ES-I3 (cell line): ENCODE measurements at regions not wholly inside any gene's neighbourhood (a gene's known extent, or its start where the extent isn't known, plus 50 kb on each side); places are given as distances from the start of the nearest gene placed in this dataset.

Experiments used
- H3K36me3 ChIP-seq: 2 replicates; pipeline ENCODE4 v1.6.1; 2013; ENCODE audit warnings: mild to moderate bottlenecking, low read length, control low read depth, moderate library complexity; ENCODE audit not compliant: insufficient read depth
- H3K4me1 ChIP-seq: 2 replicates; pipeline ENCODE4 v1.6.1; 2013; ENCODE audit warnings: mild to moderate bottlenecking, control low read depth, low read length; ENCODE audit not compliant: insufficient read depth
- H3K9ac ChIP-seq: 2 replicates; pipeline ENCODE4 v1.6.1; 2013; ENCODE audit warnings: low read depth, mild to moderate bottlenecking, low read length, moderate library complexity
- H3K9me3 ChIP-seq: 2 replicates; pipeline ENCODE4 v1.6.1; 2013; ENCODE audit warnings: mild to moderate bottlenecking, low read length, moderate library complexity; ENCODE audit not compliant: control insufficient read depth, insufficient read depth

- H3K4me1 ChIP-seq: no peaks in the 10 kb centered on the region
- no peak overlapping the region for H3K9ac ChIP-seq
- H3K36me3 ChIP-seq: no peaks in the 10 kb centered on the region
- no peaks in the 10 kb centered on the region for H3K9me3 ChIP-seq
Measured at GRCh38 chr4:110953191-110953590, 330.3 kb upstream of the PITX2 start.

- Histone ChIP-seq H3K36me3 (no peaks in the 10 kb centered on the region), H3K9me3 (no peaks in the 10 kb centered on the region)
Measured at GRCh38 chr4:110953898-110954297, 331.0 kb upstream of the PITX2 start.

GRCh38 chr4:110955748-110956147, 332.9 kb upstream of the PITX2 start:
- H3K36me3 ChIP-seq: no peaks in the 10 kb centered on the region
- no peaks in the 10 kb centered on the region for H3K9me3 ChIP-seq
- no peaks in the 10 kb centered on the region for H3K4me1 ChIP-seq
- no peak overlapping the region for H3K9ac ChIP-seq

More at GRCh38 chr4:110953898-110954297, 331.0 kb upstream of the PITX2 start:
- Histone ChIP-seq H3K9ac (no peak overlapping the region), H3K4me1 (no peaks in the 10 kb centered on the region)

- Histone ChIP-seq H3K9ac (no peak overlapping the region), H3K36me3 (no peaks in the 10 kb centered on the region), H3K4me1 (peaks cover 4% of the 10 kb centered on the region; the same call in 1 of the 2 replicates), H3K9me3 (no peaks in the 10 kb centered on the region)
Measured at GRCh38 chr4:110959041-110959643, 336.3 kb upstream of the PITX2 start.

- Histone ChIP-seq H3K36me3 (no peaks in the 10 kb centered on the region), H3K9me3 (no peaks in the 10 kb centered on the region), H3K9ac (no peak overlapping the region), H3K4me1 (peaks cover 4% of the 10 kb centered on the region; the same call in 1 of the 2 replicates)
Measured at GRCh38 chr4:110961066-110961465, 338.2 kb upstream of the PITX2 start.

- Histone ChIP-seq H3K36me3 (no peaks in the 10 kb centered on the region), H3K9me3 (no peaks in the 10 kb centered on the region)
Measured at GRCh38 chr4:110962616-110963015, 339.7 kb upstream of the PITX2 start.

GRCh38 chr4:110963662-110964280, 340.9 kb upstream of the PITX2 start:
- Histone ChIP-seq H3K9me3 (no peaks in the 10 kb centered on the region), H3K4me1 (peaks cover 4% of the 10 kb centered on the region; the same call in 1 of the 2 replicates), H3K9ac (no peak overlapping the region), H3K36me3 (no peaks in the 10 kb centered on the region)

More at GRCh38 chr4:110962616-110963015, 339.7 kb upstream of the PITX2 start:
- Histone ChIP-seq H3K9ac (no peak overlapping the region), H3K4me1 (peaks cover 4% of the 10 kb centered on the region; the same call in 1 of the 2 replicates)

GRCh38 chr4:110967936-110968335, 345.1 kb upstream of the PITX2 start:
- no peaks in the 10 kb centered on the region for H3K4me1 ChIP-seq
- no peak overlapping the region for H3K9ac ChIP-seq
- H3K9me3 ChIP-seq: no peaks in the 10 kb centered on the region
- H3K36me3 ChIP-seq: no peaks in the 10 kb centered on the region

GRCh38 chr4:110970642-110971041, 347.8 kb upstream of the PITX2 start:
- Histone ChIP-seq H3K36me3 (no peaks in the 10 kb centered on the region), H3K9ac (no peak overlapping the region), H3K4me1 (no peaks in the 10 kb centered on the region), H3K9me3 (no peaks in the 10 kb centered on the region)

- H3K36me3 ChIP-seq: no peaks in the 10 kb centered on the region
- no peak overlapping the region for H3K9ac ChIP-seq
- H3K4me1 ChIP-seq: no peaks in the 10 kb centered on the region
- no peaks in the 10 kb centered on the region for H3K9me3 ChIP-seq
Measured at GRCh38 chr4:110975338-110975737, 352.5 kb upstream of the PITX2 start.

GRCh38 chr4:110977554-110977953, 354.7 kb upstream of the PITX2 start:
- Histone ChIP-seq H3K4me1 (no peaks in the 10 kb centered on the region), H3K9me3 (no peaks in the 10 kb centered on the region), H3K9ac (no peak overlapping the region), H3K36me3 (no peaks in the 10 kb centered on the region)

- Histone ChIP-seq H3K4me1 (no peaks in the 10 kb centered on the region), H3K9ac (no peak overlapping the region), H3K36me3 (no peaks in the 10 kb centered on the region), H3K9me3 (no peaks in the 10 kb centered on the region)
Measured at GRCh38 chr4:110978761-110979160, 355.9 kb upstream of the PITX2 start.

GRCh38 chr4:110982486-110982885, 359.6 kb upstream of the PITX2 start:
- H3K9ac ChIP-seq: no peak overlapping the region
- no peaks in the 10 kb centered on the region for H3K4me1 ChIP-seq
- no peaks in the 10 kb centered on the region for H3K9me3 ChIP-seq
- no peaks in the 10 kb centered on the region for H3K36me3 ChIP-seq

GRCh38 chr4:110988722-110989121, 365.8 kb upstream of the PITX2 start:
- H3K9ac ChIP-seq: no peak overlapping the region

GRCh38 chr4:110989125-110989524, 366.2 kb upstream of the PITX2 start:
- no peaks in the 10 kb centered on the region for H3K9me3 ChIP-seq
- H3K36me3 ChIP-seq: no peaks in the 10 kb centered on the region
- H3K4me1 ChIP-seq: no peaks in the 10 kb centered on the region
- H3K9ac ChIP-seq: no peak overlapping the region

More at GRCh38 chr4:110988722-110989121, 365.8 kb upstream of the PITX2 start:
- H3K4me1 ChIP-seq: no peaks in the 10 kb centered on the region
- H3K36me3 ChIP-seq: no peaks in the 10 kb centered on the region
- no peaks in the 10 kb centered on the region for H3K9me3 ChIP-seq
